ENCODE measurements at regions not wholly inside any gene's neighbourhood (a gene's known extent, or its start where the extent isn't known, plus 50 kb on each side); places are given as distances from the start of the nearest gene placed in this dataset.

- H3K27me3 Mint-ChIP-seq (ENCODE audit: unreplicated experiment) = peaks cover 2% of the 10 kb centered on the region
- no peak overlapping the region for H3K4me3 Mint-ChIP-seq (ENCODE audit: unreplicated experiment)
- peaks cover 12% of the 10 kb centered on the region for H3K4me1 Mint-ChIP-seq (ENCODE audit: low read depth, unreplicated experiment)
- no peak for TF ChIP-seq CTCF (IDR thresholded peaks at IDR 0.05; ENCODE audit: partially characterized antibody, unreplicated experiment)
- no peaks in the 10 kb centered on the region for H3K9me3 Mint-ChIP-seq (ENCODE audit: unreplicated experiment)
- no peaks in the 10 kb centered on the region for H3K36me3 Mint-ChIP-seq (ENCODE audit: unreplicated experiment)
- no peak overlapping the region for H3K27ac Mint-ChIP-seq (ENCODE audit: unreplicated experiment)
- no peak for DNase-seq
Measured at GRCh38 chr20:20959031-20959755, 147.0 kb downstream of the LINC00237 start.

GRCh38 chr20:20956513-20956931 lies 149.6 kb downstream of the LINC00237 start:
- H3K36me3 Mint-ChIP-seq (ENCODE audit: unreplicated experiment) = peaks cover 5% of the 10 kb centered on the region
- no peak for TF ChIP-seq CTCF (IDR thresholded peaks at IDR 0.05; ENCODE audit: partially characterized antibody, unreplicated experiment)
- peaks cover 12% of the 10 kb centered on the region for H3K4me1 Mint-ChIP-seq (ENCODE audit: low read depth, unreplicated experiment)
- peak overlapping the region; percentile 80 for H3K27ac Mint-ChIP-seq (ENCODE audit: unreplicated experiment)
- no peak overlapping the region for H3K4me3 Mint-ChIP-seq (ENCODE audit: unreplicated experiment)
- H3K27me3 Mint-ChIP-seq (ENCODE audit: unreplicated experiment) = peaks cover 5% of the 10 kb centered on the region
- H3K9me3 Mint-ChIP-seq (ENCODE audit: unreplicated experiment) = no peaks in the 10 kb centered on the region
- peak; percentile 30 for DNase-seq

GRCh38 chr20:20955892-20956291 lies 150.3 kb downstream of the LINC00237 start:
- peak overlapping the region; percentile 80 for H3K27ac Mint-ChIP-seq (ENCODE audit: unreplicated experiment)
- no peaks in the 10 kb centered on the region for H3K9me3 Mint-ChIP-seq (ENCODE audit: unreplicated experiment)
- DNase-seq = no peak
- no peak for TF ChIP-seq CTCF (IDR thresholded peaks at IDR 0.05; ENCODE audit: partially characterized antibody, unreplicated experiment)
- peaks cover 5% of the 10 kb centered on the region for H3K27me3 Mint-ChIP-seq (ENCODE audit: unreplicated experiment)
- H3K4me1 Mint-ChIP-seq (ENCODE audit: low read depth, unreplicated experiment) = peaks cover 12% of the 10 kb centered on the region
- H3K4me3 Mint-ChIP-seq (ENCODE audit: unreplicated experiment) = no peak overlapping the region
- H3K36me3 Mint-ChIP-seq (ENCODE audit: unreplicated experiment) = peaks cover 5% of the 10 kb centered on the region

- TF ChIP-seq CTCF (IDR thresholded peaks at IDR 0.05; ENCODE audit: partially characterized antibody, unreplicated experiment) = no peak
- DNase-seq = no peak
- H3K36me3 Mint-ChIP-seq (ENCODE audit: unreplicated experiment) = peaks cover 5% of the 10 kb centered on the region
- H3K4me3 Mint-ChIP-seq (ENCODE audit: unreplicated experiment) = no peak overlapping the region
- no peaks in the 10 kb centered on the region for H3K9me3 Mint-ChIP-seq (ENCODE audit: unreplicated experiment)
- peaks cover 12% of the 10 kb centered on the region for H3K4me1 Mint-ChIP-seq (ENCODE audit: low read depth, unreplicated experiment)
- H3K27me3 Mint-ChIP-seq (ENCODE audit: unreplicated experiment) = peaks cover 5% of the 10 kb centered on the region
- no peak overlapping the region for H3K27ac Mint-ChIP-seq (ENCODE audit: unreplicated experiment)
Measured at GRCh38 chr20:20953738-20954618, 152.2 kb downstream of the LINC00237 start.

- Mint-ChIP-seq H3K27me3 (ENCODE audit: unreplicated experiment) (peaks cover 3% of the 10 kb centered on the region), H3K36me3 (ENCODE audit: unreplicated experiment) (peaks cover 5% of the 10 kb centered on the region), H3K4me3 (ENCODE audit: unreplicated experiment) (no peak overlapping the region), H3K9me3 (ENCODE audit: unreplicated experiment) (no peaks in the 10 kb centered on the region), H3K4me1 (ENCODE audit: low read depth, unreplicated experiment) (peaks cover 5% of the 10 kb centered on the region), H3K27ac (ENCODE audit: unreplicated experiment) (no peak overlapping the region)
- TF ChIP-seq CTCF (IDR thresholded peaks at IDR 0.05; ENCODE audit: partially characterized antibody, unreplicated experiment) = no peak
- no peak for DNase-seq
Measured at GRCh38 chr20:20950620-20951019, 155.5 kb downstream of the LINC00237 start.

Measured in glutamatergic neuron (in vitro differentiated cells).